OCI-LY1 (cell line): ENCODE measurements at regions not wholly inside any gene's neighbourhood (a gene's known extent, or its start where the extent isn't known, plus 50 kb on each side); places are given as distances from the start of the nearest gene placed in this dataset.

ENCODE experiments used
- EZH2 ChIP-seq: fragments of 200-600 bp; sonication (generic), shearing (Covaris generic); IDR thresholded peaks from 2 replicates; pipeline ENCODE4 v1.8.0; 2017; ENCODE audit warnings: borderline replicate concordance, mixed run types, mild to moderate bottlenecking, antibody characterized with exemption, low read length, moderate library complexity, mixed read lengths
- TF ChIP-seq, protein P1 (sequence below): fragments of 200-600 bp; sonication (generic), shearing (Covaris generic); IDR thresholded peaks from 2 replicates; pipeline ENCODE4 v1.5.1; 2017; ENCODE audit warnings: mild to moderate bottlenecking, antibody characterized with exemption, low read length, moderate library complexity, mixed read lengths

DNA sequence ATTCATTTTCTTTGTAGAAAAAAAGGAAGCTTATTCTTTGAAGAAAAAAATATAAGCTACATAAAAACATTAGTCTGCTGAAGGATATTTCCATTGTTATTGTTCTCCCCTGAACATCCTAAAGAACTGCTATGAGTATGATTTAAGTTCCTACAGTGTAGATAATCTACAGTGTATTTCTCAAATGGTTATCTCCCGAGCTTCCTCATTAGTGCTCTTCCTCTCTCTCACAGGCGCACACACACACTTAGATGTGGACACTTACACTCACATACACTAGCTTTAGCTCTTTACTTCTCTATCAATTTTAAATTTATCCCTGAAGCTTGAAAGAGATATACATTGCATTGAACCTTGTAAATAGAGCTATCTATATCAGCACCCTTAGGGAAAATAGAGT is 681.0 kb downstream of the KCNJ3 start:
- TF ChIP-seq, protein P1, sequence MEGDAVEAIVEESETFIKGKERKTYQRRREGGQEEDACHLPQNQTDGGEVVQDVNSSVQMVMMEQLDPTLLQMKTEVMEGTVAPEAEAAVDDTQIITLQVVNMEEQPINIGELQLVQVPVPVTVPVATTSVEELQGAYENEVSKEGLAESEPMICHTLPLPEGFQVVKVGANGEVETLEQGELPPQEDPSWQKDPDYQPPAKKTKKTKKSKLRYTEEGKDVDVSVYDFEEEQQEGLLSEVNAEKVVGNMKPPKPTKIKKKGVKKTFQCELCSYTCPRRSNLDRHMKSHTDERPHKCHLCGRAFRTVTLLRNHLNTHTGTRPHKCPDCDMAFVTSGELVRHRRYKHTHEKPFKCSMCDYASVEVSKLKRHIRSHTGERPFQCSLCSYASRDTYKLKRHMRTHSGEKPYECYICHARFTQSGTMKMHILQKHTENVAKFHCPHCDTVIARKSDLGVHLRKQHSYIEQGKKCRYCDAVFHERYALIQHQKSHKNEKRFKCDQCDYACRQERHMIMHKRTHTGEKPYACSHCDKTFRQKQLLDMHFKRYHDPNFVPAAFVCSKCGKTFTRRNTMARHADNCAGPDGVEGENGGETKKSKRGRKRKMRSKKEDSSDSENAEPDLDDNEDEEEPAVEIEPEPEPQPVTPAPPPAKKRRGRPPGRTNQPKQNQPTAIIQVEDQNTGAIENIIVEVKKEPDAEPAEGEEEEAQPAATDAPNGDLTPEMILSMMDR: no peak
- TF ChIP-seq EZH2: no peak
